ENCODE measurements at regions not wholly inside any gene's neighbourhood (a gene's known extent, or its start where the extent isn't known, plus 50 kb on each side); places are given as distances from the start of the nearest gene placed in this dataset.

DNA sequence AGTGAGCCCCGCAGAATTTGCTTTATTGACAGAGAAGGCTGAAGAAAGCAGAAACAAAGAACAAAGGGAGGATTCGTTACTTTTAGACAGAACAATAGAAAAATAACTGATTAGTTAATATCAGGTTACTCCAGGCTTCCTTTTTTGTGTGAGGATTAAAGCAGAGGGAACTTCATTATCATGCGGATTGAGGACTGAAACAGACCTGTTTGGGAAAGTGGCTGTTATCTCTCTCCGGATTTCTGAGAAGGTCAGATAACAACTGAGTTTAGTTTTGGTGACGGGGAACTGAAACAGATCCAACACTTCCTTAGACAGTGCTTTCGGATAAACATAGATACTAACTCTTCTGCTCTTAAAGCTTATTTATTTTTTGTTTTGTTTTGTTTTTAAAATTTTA lies 246.4 kb upstream of the ZNF507 start:
- TF ChIP-seq ZNF274 (IDR thresholded peaks at IDR 0.05; ENCODE audit: low read depth, low read length) (no peak), YY1 (IDR thresholded peaks at IDR 0.05; ENCODE audit: insufficient read depth, insufficient read length) (no peak), SUZ12 (IDR thresholded peaks at IDR 0.05; ENCODE audit: extremely low read depth, insufficient read depth, insufficient read length) (no peak)
